Stimulated activated CD4-positive, alpha-beta T cell treated with anti-CD3 and anti-CD28 coated beads, Interleukin-12 subunit alpha, Interleukin-12 subunit beta, amount 100 ng/mL, for 24 hours (primary cell): ENCODE measurements at regions not wholly inside any gene's neighbourhood (a gene's known extent, or its start where the extent isn't known, plus 50 kb on each side); places are given as distances from the start of the nearest gene placed in this dataset.

Experiments used
- DNase-seq, 2 experiments: peaks; one replicate each; pipeline ENCODE4 v3.0.0-alpha.2; 2020; ENCODE audit warnings: low read depth in 2 of 2

- no peak for DNase-seq
Observed at GRCh38 chr5:167180906-167181305, 1110.5 kb upstream of the WWC1 start.

DNA sequence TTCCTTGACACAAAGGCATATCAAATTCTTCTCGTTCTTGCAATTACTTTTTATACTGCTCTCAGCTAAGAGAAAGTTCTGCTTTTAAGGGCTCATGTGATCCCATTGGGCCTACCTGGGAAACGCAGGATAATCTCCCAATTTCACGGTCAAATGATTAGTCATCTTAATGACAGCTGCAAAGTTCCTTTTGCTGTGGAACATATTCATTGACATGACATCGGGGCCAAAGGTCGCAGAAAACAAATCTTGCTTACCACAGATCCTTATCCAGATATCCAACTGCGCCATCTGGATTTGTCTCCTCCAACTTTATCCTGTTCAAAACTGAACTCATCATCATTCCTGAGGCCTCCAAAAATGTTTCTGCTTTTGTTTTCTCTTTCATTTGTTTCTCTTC lies 1085.6 kb upstream of the WWC1 start:
- DNase-seq, result no peak

GRCh38 chr5:167207081-167207480 lies 1084.4 kb upstream of the WWC1 start:
- no peak for DNase-seq

- DNase-seq, result no peak
Observed at GRCh38 chr5:167208911-167209310, 1082.5 kb upstream of the WWC1 start.

DNA sequence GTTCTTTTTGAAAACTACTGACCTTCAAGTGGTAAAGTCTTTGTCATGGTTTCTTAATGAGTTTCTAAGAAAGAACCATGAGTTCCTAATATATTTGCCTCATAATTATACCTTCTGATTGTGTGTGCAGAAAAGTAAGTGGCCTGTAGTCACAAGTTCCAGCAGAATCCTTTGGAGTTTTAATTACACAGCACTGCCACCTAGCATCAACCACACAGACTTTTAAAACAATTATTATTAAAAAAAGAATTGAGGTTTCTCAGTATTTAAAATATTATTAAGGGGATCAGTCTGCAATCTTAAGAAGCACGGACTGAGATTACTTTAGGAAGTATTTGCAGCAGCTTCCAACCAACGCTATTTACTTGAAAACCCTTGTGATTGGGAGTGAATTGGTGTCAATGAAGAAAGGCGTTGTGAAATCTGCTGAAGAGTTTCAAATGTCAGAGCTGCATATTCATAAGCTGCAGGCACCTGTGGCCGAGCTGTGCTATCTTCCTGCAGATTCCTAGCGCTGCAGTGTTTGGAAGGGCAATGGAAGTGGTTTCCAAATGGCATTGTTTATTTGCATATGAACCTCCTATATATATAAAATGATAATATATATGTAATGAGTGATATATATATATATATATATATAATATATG lies 1074.2 kb upstream of the WWC1 start:
- DNase-seq, result no peak

DNA sequence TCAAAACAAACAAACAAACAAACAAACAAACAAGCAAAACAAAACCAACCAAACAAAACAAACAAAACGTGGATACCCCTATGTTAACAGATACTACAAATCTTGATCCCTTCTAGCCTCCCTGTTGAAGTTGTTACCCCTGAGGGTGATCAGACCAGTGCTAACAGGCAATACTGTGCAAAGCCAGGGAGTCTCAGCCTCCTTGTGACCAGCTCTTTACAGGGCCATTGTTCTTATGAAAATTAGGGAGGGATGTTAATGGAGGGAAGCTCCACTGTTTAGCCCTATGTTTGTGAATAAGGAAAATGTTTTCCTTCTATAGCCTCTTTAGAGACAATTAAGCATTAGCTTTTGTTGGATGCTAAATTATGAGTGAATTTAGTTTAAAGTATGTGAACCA lies 1072.1 kb upstream of the WWC1 start:
- no peak for DNase-seq

- DNase-seq, result no peak
Observed at GRCh38 chr5:167226386-167226785, 1065.1 kb upstream of the WWC1 start.

DNA sequence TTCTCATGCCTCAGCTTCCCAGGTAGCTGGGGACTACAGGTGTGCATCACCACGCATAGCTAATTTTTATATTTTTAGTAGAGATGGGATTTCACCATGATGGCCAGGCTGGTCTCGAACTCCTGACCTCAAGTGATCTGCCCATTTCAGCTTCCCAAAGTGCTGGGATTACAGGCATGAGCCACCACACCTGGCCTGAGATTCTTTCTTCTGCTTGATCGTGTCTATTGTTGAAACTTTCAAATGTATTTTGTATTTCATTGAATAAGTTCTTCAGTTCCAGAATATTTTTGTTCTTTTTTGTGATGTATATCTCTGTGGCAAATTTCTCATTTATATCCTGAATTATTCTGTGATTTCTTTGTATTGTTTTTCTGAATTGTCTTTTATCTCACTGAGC lies 1063.3 kb upstream of the WWC1 start:
- DNase-seq, result no peak

- no peak for DNase-seq
Observed at GRCh38 chr5:167229751-167230150, 1061.7 kb upstream of the WWC1 start.

DNA sequence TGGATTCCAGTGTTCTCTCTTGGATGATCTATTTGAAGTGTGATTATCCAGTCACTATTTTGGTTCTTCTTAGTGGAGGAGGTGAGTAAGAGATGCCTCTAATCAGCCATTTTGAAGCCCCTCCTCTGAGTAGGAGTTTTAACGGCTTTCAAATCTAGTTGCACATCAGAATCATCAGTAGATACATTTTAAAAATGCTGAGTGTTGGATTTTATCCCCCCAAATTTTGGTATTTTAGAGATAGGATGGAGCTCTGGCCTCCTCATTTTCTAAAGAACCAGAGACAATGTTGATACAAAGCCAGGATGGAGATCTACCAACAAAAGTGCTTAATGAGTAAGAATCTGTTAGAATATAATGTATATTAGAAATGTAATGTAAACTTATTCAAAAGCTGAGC lies 1061.0 kb upstream of the WWC1 start:
- no peak for DNase-seq

GRCh38 chr5:167232675-167233311 lies 1058.7 kb upstream of the WWC1 start:
- no peak for DNase-seq

DNA sequence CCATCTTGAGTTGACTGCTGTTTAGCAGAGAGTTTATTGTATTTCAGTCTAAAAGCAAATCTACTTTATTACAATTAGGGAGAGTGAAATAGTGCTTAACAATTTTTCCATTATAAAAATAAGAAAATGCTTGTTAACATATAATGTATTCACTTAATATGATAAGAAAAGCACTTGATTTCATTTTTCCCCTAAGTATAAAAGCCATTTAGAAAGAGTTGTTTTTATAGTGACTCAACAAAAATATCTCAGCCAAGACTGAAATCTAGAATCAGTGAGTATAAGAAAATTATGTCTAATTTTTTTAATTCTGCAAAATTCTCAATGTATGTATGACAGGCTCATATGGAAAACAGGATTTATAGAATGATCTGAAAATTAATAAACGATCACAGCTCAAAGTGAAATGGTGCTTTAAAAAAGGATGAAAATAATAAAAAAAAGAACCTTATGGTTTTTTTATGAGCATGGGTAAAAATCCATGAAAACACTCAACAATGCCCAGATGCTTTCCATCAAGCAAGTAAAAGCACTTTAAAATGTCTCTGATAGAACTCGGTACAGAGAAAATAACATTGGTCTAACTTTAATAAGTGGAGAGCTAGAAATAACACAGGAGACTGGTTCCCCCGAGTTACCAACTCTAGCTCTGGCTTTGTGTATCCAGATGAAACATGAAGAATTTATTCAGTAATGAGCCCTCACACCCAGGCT lies 1057.8 kb upstream of the WWC1 start:
- no peak for DNase-seq

DNA sequence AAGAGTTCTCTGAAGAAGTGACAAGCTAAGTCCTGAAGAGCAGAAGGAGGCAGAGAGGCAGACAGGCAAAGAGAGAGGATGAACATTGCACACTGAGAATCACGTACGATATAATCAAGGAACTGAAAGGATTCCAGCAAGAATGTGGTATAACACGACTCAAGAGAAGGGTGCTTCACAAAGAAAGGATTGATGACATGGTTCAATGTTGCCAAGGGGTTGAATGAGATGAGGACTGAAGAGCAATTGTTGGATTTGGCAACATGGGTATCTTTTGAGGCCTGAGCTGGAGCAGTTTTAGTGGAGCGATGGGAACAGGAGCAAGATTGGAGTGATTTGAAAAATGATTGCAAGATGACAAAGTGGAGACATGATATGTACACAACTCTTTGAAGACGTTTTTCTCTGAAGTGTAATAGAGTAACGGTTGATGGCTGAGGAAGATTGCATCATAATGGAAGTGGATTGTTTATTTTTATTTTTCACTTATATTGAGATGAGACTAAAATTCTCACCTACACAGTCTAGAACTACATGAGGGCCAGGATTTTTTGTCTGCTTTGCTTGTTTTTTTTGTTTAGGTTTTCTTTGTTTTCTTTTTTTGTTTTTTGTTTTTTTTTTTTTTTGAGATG lies 1049.9 kb upstream of the WWC1 start:
- DNase-seq, result no peak

DNA sequence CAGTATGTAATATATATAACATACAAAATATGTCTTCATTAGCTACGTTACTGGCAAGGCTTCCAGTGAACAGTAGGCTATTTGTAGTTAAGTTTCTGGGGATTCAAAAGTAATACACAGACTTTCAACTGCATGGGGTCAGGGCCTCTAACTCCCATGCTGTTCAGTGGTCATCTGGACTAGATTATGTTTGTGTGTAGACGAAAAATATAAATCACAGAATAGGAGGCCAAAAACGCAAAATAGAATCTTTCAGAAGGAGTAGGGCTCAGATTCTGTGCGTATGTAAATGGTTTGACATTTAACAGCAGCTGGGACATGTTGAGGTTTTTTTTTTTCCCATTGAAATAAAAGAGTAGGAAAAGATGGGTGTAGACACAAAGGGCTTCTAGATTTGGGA lies 1048.7 kb upstream of the WWC1 start:
- DNase-seq, result no peak

GRCh38 chr5:167243463-167243862 lies 1048.0 kb upstream of the WWC1 start:
- DNase-seq, result no peak

- no peak for DNase-seq
Observed at GRCh38 chr5:167244583-167244982, 1046.9 kb upstream of the WWC1 start.

DNA sequence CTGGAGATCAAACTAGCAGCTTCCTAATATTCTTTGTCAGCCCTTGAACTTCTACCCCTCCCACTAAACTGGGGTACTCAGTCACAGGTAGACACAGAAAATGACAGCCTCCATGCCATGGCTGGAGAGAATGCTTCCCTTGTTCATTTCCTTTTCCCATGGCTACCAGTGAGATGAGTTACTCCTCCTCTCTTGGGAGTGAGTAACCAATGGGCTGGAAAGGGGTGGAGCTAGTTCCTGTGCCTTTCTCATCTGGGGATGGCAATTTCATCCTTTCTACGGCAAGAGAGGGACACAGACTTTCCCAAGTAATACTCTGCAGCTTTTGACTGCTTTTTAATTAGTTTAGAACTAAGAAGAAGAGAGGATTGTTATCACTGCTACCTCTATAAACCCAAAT lies 1045.6 kb upstream of the WWC1 start:
- no peak for DNase-seq

GRCh38 chr5:167247816-167248215 lies 1043.6 kb upstream of the WWC1 start:
- no peak for DNase-seq

DNA sequence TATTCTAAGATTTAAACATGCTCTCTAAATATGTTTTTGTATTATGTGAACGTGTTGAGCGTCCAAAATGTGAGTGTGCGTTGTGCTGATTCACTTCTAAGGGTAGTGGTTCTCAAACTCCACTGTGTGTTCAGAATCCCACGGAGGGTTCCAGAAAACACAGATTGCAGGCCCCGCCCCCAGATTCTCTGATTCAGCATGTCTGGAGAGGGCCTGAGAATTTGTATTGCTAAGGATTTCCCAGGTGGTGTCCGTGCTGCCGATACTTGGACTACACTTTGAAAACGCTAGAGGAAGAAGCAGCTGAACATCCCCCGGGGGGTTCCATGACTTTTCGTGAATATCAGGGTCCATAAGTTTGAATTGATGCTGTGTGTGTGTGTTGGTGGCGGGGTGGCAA lies 1043.2 kb upstream of the WWC1 start:
- no peak for DNase-seq

- no peak for DNase-seq
Observed at GRCh38 chr5:167250996-167251395, 1040.4 kb upstream of the WWC1 start.

GRCh38 chr5:167254132-167254531 lies 1037.3 kb upstream of the WWC1 start:
- DNase-seq, result no peak

DNA sequence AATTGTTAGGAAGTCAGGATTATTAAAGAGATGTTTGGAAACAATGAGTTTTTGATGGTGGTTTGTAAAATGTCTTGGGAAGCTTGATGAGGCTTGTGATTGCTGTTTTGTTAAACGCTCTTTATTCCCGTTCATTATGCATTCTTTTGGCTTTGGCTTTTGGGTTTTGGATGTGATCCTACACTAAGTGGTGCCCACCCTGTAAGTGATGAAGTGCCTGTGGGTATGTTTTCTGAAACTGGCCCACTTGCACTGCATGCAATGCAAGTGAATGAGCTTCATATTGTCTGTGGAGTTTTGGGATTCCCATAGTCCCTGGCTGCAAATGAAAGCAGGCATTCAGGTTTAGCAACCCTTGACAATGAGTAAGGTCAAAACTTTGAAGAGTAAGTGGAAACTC lies 1035.5 kb upstream of the WWC1 start:
- no peak for DNase-seq

GRCh38 chr5:167259806-167260205 lies 1031.6 kb upstream of the WWC1 start:
- no peak for DNase-seq
